Spleen (tissue), 7 donors: ENCODE measurements at regions not wholly inside any gene's neighbourhood (a gene's known extent, or its start where the extent isn't known, plus 50 kb on each side); places are given as distances from the start of the nearest gene placed in this dataset.

ENCODE experiments used
- POLR2AphosphoS5 ChIP-seq, 3 donors: sonication (generic); formaldehyde crosslinking; IDR thresholded peaks; one replicate each; pipeline ENCODE4 v1.5.1; 2017; ENCODE audit warnings: antibody characterized with exemption in 3 of 3
- TF ChIP-seq, protein P1 (sequence below), 11 experiments: fragments of 200-600 bp in 7 of 11; fragments of 450-650 bp in 4 of 11; sonication (generic) in 4 of 11; IDR thresholded peaks in 8 of 11; conservative IDR thresholded peaks in 3 of 11; 1 replicate in 7 of 11; 2 replicates in 4 of 11; pipeline versions ENCODE4 v1.4.0 to v1.8.0; 2016 to 2021; ENCODE audit warnings: antibody characterized with exemption in 11 of 11, inconsistent platforms in 4 of 11, mild to moderate bottlenecking in 1 of 11
- donor health status: DM: no; HTN: no; CAD: no; lungs with moderate emphysema.
- donor health status: DM: no; HTN: no; CAD: no.
- donor health status: DM: no; HTN: no; CAD: no.

DNA sequence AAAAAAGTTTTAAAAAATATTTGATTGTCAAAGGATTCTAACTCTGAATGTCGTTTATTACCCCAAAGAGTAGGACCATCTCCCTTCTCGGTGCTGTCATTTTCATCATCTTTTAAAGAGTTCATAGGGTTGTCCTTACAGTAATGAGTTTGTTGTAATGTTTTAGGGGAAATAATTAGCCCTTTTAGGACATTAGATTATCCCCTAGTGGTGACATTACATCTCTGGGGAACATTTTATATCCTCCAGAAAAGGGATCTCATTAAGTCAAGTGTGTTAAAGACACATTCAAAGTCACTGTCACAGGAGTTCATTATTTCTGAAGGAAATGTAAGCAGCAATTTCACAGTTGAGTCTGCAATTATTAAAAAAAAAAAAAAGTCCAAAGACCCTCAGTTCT, 99.3 kb upstream of the GJB6 start:
- no peak for TF ChIP-seq POLR2AphosphoS5 (IDR thresholded peaks at IDR 0.05)
- TF ChIP-seq, protein P1, sequence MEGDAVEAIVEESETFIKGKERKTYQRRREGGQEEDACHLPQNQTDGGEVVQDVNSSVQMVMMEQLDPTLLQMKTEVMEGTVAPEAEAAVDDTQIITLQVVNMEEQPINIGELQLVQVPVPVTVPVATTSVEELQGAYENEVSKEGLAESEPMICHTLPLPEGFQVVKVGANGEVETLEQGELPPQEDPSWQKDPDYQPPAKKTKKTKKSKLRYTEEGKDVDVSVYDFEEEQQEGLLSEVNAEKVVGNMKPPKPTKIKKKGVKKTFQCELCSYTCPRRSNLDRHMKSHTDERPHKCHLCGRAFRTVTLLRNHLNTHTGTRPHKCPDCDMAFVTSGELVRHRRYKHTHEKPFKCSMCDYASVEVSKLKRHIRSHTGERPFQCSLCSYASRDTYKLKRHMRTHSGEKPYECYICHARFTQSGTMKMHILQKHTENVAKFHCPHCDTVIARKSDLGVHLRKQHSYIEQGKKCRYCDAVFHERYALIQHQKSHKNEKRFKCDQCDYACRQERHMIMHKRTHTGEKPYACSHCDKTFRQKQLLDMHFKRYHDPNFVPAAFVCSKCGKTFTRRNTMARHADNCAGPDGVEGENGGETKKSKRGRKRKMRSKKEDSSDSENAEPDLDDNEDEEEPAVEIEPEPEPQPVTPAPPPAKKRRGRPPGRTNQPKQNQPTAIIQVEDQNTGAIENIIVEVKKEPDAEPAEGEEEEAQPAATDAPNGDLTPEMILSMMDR (IDR thresholded peaks at IDR 0.05 in 8 of 11, conservative IDR thresholded peaks at IDR 0.05 in 3 of 11) = no peak
